HL-60 (cell line): ENCODE measurements at regions not wholly inside any gene's neighbourhood (a gene's known extent, or its start where the extent isn't known, plus 50 kb on each side); places are given as distances from the start of the nearest gene placed in this dataset.

ENCODE experiments used
- DNase-seq, 2 experiments: peaks; one replicate each; pipeline ENCODE4 v3.0.0-alpha.2; 2010 to 2020; ENCODE audit warnings: low read depth in 1 of 2, low spot score in 1 of 2
- H3K27ac ChIP-seq: fragments of 250-450 bp; sonication (Bioruptor Pico); replicated peaks from 2 replicates; pipeline ENCODE4 v1.5.1; 2020; ENCODE audit warnings: mild to moderate bottlenecking, moderate library complexity
- H3K27me3 ChIP-seq: fragments of 250-450 bp; sonication (Bioruptor Pico); 2 replicates; pipeline ENCODE4 v1.5.1; 2021; ENCODE audit warnings: mild to moderate bottlenecking, moderate library complexity; ENCODE audit not compliant: insufficient read depth, poor library complexity, severe bottlenecking
- H3K4me3 ChIP-seq: replicated peaks from 2 replicates; pipeline ENCODE4 v1.5.1; 2011; ENCODE audit warnings: mild to moderate bottlenecking, control low read depth, low read length; ENCODE audit not compliant: insufficient read depth
- GABPA ChIP-seq: IDR thresholded peaks from 2 replicates; pipeline ENCODE4 v1.6.1; 2012; ENCODE audit warnings: low read depth
- POLR2AphosphoS5 ChIP-seq: IDR thresholded peaks from 2 replicates; pipeline ENCODE4 v1.6.1; 2012; ENCODE audit warnings: low read depth
- SPI1 ChIP-seq: IDR thresholded peaks from 2 replicates; pipeline ENCODE4 v1.6.1; 2012; ENCODE audit warnings: low read depth, mild to moderate bottlenecking, borderline replicate concordance
- TF ChIP-seq, protein P1 (sequence below): IDR thresholded peaks from one replicate; pipeline ENCODE4 v1.5.1; 2011; ENCODE audit warnings: low read length, control low read depth, inconsistent platforms; ENCODE audit not compliant: insufficient read depth
- TF ChIP-seq, protein P2 (sequence below): IDR thresholded peaks from 2 replicates; pipeline ENCODE4 v1.6.1; 2012; ENCODE audit warnings: low read depth; ENCODE audit not compliant: insufficient replicate concordance

DNA sequence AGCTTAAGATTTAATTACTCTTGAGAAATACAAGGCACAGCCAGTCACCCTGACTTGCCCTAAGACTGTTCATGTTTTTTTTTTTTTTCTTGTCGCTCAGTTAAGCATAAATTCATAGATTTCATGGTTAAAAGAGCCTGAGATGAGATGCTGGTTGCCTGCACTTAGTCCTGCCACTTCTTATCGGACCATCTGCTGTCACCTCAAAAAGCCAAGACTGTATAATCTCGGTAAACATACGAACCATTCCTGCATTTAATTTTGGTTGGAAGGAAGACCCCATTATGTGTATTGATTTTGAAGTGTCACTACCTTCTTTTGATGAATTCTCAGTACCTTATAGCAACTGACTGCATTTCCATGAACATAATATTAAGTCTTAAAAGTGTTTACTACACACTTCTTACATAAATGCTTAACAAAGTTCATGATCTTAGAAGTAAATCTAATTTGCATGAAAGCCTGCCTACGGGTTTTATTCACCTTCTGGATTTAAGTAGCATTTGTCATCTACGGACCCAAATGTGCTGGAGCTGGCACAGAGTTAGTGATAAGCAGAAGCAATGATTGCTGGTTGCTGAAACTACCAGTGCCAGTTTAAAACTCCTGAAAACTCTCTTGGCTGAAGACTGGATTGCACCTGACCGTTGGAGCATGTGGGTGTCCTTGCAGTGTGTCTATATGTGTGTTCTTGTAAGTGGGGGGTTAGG is 843.4 kb downstream of the TMEM182 start:
- no peak for DNase-seq
- no peak overlapping the region for H3K27ac ChIP-seq

DNA sequence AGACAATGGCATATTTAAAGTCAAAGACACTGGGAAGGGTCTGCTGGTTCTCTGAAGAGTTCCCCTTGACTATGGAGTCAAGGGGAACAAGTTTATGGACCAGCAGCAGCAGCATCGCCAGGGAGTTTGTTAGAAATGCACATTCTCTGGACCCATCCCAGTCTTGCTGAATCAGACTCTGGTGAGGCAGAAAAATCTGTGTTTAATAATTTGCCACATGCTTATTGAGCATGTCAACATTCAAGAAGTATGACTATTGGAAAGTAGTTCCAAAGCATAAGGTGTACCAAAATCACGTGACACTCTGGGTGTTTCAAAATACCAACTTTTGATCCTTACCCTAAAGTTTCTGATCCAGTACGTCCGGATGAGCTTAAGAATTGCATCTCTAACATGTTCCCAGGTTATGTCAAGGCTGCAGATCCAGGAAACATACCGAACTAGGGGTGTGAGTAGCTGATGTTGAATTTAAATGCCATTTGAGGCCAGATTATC is 853.8 kb downstream of the TMEM182 start:
- no peak overlapping the region for H3K4me3 ChIP-seq
- TF ChIP-seq, protein P1, sequence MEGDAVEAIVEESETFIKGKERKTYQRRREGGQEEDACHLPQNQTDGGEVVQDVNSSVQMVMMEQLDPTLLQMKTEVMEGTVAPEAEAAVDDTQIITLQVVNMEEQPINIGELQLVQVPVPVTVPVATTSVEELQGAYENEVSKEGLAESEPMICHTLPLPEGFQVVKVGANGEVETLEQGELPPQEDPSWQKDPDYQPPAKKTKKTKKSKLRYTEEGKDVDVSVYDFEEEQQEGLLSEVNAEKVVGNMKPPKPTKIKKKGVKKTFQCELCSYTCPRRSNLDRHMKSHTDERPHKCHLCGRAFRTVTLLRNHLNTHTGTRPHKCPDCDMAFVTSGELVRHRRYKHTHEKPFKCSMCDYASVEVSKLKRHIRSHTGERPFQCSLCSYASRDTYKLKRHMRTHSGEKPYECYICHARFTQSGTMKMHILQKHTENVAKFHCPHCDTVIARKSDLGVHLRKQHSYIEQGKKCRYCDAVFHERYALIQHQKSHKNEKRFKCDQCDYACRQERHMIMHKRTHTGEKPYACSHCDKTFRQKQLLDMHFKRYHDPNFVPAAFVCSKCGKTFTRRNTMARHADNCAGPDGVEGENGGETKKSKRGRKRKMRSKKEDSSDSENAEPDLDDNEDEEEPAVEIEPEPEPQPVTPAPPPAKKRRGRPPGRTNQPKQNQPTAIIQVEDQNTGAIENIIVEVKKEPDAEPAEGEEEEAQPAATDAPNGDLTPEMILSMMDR, result no peak
- no peak for TF ChIP-seq GABPA
- no peak for TF ChIP-seq SPI1
- no peak for TF ChIP-seq POLR2AphosphoS5
- TF ChIP-seq, protein P2, sequence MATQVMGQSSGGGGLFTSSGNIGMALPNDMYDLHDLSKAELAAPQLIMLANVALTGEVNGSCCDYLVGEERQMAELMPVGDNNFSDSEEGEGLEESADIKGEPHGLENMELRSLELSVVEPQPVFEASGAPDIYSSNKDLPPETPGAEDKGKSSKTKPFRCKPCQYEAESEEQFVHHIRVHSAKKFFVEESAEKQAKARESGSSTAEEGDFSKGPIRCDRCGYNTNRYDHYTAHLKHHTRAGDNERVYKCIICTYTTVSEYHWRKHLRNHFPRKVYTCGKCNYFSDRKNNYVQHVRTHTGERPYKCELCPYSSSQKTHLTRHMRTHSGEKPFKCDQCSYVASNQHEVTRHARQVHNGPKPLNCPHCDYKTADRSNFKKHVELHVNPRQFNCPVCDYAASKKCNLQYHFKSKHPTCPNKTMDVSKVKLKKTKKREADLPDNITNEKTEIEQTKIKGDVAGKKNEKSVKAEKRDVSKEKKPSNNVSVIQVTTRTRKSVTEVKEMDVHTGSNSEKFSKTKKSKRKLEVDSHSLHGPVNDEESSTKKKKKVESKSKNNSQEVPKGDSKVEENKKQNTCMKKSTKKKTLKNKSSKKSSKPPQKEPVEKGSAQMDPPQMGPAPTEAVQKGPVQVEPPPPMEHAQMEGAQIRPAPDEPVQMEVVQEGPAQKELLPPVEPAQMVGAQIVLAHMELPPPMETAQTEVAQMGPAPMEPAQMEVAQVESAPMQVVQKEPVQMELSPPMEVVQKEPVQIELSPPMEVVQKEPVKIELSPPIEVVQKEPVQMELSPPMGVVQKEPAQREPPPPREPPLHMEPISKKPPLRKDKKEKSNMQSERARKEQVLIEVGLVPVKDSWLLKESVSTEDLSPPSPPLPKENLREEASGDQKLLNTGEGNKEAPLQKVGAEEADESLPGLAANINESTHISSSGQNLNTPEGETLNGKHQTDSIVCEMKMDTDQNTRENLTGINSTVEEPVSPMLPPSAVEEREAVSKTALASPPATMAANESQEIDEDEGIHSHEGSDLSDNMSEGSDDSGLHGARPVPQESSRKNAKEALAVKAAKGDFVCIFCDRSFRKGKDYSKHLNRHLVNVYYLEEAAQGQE, result no peak
- H3K27me3 ChIP-seq, result no peaks in the 10 kb centered on the region
- H3K27ac ChIP-seq, result no peak overlapping the region
- no peak for DNase-seq

More for the DNA sequence above, 843.4 kb downstream of the TMEM182 start:
- Histone ChIP-seq H3K27me3 (no peaks in the 10 kb centered on the region), H3K4me3 (no peak overlapping the region)
- TF ChIP-seq, protein P1, result no peak
- TF ChIP-seq GABPA (no peak), POLR2AphosphoS5 (no peak), SPI1 (no peak)
- TF ChIP-seq, protein P2, result no peak

DNA sequence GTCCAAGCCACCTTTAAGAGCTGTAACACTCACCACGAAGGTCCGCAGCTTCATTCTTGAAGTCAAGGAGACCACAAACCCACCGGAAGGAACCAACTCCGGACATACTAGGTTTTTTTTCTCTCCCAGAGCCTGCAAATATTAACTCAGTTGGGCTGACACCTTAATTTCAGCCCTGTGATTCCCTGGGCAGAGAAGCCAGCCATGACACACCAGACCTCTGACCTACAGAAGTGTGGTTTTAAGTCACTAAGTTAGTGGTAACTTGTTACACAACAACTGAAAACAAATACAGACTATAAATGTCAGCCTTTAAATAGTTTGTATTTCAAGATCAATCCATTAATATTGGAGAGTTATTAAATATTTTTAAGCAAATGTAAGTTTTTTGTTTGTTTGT is 855.1 kb downstream of the TMEM182 start:
- H3K27ac ChIP-seq, result no peak overlapping the region
- H3K27me3 ChIP-seq, result no peaks in the 10 kb centered on the region
- H3K4me3 ChIP-seq, result no peak overlapping the region
- TF ChIP-seq POLR2AphosphoS5 (no peak), GABPA (no peak), SPI1 (no peak)
- TF ChIP-seq, protein P2, result no peak
- TF ChIP-seq, protein P1, result no peak
- DNase-seq, result no peak
